Stimulated activated CD8-positive, alpha-beta memory T cell treated with anti-CD3 and anti-CD28 coated beads, Interleukin-4, amount 100 ng/mL, for 24 hours (primary cell): ENCODE measurements at regions not wholly inside any gene's neighbourhood (a gene's known extent, or its start where the extent isn't known, plus 50 kb on each side); places are given as distances from the start of the nearest gene placed in this dataset.
"Not testable (repeated sequence)": the region's sequence is repeated elsewhere in the genome, so short reads cannot be mapped to it uniquely, and the experiment has no call there.

ENCODE experiments used
- DNase-seq: peaks from one replicate; pipeline ENCODE4 v3.0.0-alpha.2; 2020; ENCODE audit warnings: low read depth

GRCh38 chr2:120626566-120626965 is 109.1 kb upstream of the GLI2 start:
- no peak for DNase-seq

- no peak for DNase-seq
Observed at GRCh38 chr2:120628248-120628647, 107.4 kb upstream of the GLI2 start.

DNA sequence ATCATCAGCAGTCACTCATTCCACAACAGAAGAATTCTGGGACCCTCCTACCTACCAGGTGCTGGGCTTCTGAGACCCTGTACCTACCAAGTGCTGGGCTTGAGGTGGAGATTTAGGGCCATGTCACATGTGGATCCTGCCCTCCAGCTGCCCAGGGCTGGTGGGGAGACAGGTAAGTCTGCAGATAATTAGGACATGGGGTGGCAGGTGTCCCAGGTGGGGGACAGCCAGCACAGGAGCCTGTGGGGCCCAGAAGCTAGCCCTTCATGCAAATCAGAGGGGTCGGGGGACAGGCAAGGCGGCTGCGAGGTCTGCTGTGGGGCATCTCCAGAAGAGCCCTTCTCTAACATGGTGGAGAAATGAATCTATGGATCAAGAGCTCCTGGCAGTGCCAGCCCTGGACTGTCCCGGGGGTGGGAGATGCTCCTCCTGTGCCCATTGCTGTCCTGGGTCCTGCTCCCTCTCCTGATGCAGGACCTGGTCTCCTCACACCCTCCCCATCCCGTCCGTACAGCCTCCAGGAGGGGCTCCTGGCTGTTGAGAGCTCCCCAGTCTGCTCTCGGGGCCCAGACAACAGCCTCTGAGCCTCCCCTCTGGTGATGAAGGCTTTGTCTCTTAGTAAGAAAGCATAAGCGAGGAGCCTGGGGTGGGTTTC is 106.3 kb upstream of the GLI2 start:
- no peak for DNase-seq

GRCh38 chr2:120630031-120630701 is 105.5 kb upstream of the GLI2 start:
- no peak for DNase-seq

- DNase-seq, result no peak
Observed at GRCh38 chr2:120631236-120631635, 104.4 kb upstream of the GLI2 start.

DNA sequence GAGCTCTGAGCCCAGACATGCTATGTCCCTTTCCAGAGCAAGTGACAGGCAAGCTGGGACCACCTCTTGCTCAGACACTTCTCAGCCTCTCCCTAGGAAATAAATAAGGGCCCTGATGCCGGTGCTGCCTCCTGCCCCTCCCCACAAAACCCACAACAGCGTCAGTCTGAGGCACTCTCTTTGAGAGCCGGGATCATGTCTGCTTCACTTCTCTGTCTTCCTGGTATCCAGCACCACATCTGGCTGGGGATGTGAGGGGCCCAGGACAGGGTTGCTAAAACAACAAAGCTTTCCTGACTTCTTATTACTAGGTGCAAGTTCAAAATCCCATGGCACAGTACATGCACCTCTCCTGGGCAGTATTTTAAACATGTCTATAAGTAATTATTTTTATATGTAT is 103.9 kb upstream of the GLI2 start:
- no peak for DNase-seq

- DNase-seq, result no peak
Observed at GRCh38 chr2:120632796-120633646, 102.6 kb upstream of the GLI2 start.

DNA sequence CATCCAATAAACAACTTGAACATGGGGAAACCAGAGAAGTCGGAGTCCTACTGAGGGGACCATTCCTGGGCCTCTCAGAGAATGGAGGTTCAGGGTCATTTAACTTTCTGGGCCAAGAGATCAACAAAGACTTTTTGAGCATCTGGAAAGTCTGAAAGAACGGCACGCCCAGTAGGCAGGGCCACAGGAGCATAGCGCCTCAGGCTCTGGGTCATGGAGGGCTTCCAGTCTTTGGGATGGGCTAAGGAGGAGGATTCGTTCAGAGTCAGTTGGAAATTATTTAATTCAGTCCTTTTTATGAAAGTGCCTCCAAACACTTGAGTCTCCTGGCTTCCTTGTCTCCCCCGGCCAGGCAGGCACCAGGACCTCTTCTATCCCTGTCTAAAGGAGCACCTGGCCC is 101.1 kb upstream of the GLI2 start:
- no peak for DNase-seq

- no peak for DNase-seq
Observed at GRCh38 chr2:120635146-120635545, 100.5 kb upstream of the GLI2 start.

DNA sequence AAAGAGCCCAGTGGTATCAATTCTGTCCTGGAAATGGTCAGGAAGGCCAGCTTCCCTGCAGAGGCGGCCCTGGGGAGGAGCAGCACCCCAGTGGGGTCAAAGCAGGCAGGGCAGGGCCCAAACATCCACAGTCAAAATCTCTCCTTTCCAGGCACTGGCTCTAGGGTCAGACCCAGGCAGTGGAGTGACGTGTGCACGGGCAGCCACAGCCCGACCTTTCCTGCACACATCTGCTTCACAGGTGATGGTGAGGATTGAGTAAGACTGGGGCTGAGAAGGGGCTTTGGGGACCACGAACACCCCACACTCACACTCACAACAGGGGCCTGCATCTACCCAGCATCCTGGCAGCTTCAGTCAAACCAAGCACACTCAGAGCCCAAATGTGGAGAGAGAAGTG is 97.8 kb upstream of the GLI2 start:
- DNase-seq, result no peak

DNA sequence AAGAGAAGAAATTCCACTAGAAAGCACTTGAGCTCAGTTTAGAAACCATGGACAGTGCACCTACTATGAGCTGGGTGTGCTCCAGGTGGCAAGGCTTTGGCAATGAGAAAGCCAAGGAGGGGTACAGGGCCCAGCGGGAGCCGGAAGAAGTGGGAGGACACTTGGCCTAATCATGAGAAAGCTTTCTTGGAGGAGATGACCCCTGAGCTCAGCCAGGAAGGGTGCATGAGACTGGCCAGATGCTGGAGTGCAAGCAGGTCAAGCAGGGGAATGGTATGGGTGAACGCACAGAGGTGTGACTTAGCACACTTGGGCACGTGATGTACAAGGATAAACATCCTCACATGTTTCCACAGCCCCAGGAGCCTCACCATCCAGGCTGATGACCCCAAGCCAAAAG is 97.2 kb upstream of the GLI2 start:
- no peak for DNase-seq

GRCh38 chr2:120641366-120641771 is 94.3 kb upstream of the GLI2 start:
- no peak for DNase-seq

DNA sequence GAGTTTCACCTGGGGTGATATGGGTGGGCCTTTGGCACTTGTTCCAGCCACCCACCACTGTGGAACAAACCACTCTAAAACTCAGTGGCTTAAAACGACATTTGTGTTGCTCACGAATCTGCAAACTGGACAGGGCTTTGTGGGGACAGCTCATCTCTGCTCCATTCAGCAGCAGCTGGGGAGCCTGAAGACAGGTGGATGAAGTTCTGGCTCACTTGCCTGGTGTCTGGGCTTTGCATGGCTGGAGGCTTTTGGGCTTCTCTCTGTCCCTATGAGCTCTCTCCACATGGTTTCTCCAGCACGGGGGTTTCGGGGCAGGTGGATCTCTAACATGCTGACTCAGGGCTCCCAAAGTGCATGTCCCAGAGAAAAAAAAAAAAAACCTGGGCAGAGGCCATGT is 93.0 kb upstream of the GLI2 start:
- DNase-seq, result no peak

GRCh38 chr2:120646994-120647393 is 88.7 kb upstream of the GLI2 start:
- DNase-seq, result no peak

DNA sequence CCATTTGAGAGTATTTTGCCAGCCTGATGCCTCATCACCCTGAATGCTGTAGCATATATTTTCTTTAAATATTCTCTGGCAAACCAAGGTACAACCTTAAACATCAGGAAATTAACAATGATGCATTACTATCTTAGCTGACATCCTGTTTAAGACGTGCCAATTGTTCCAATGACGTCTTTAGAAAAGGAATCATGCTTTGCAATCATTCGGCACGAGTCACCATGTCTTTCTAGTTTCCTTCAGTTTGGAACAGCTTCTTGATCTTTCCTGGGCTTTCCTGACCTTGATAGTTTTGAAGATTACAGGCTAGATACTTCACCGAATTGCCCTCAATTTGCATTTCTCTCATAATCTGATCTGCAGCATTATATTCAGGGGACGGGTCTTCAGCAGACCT is 88.2 kb upstream of the GLI2 start:
- no peak for DNase-seq

GRCh38 chr2:120649381-120649780 is 86.3 kb upstream of the GLI2 start:
- DNase-seq, result not testable (repeated sequence)

DNA sequence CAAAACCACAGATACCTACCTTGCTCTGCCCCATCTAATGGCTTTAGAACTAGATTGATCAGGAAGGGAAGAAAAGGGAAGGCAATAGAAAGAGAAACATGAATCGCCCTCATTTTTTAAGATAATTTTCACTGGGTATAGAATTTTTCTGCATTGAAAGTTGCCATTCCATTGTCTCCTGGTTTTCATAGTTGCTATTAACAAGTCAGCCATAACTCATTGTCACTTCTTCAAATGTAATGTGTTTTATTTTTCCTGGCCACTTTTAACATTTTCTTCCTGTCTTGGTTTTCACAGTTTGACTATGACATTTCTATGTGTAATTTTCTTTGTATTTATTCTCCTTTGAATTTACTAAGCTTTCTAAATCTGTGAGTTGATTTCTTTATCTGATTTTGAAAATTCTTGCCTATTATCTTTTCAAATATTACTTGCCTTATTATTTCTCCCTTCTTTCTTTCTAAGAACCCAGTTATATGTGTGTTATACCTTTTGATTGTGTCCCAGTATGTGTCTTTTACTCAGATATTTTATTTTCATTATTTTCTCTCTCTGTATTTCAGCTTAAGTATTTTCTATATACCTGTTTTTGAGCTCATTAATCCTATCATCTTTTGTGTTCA is 85.5 kb upstream of the GLI2 start:
- DNase-seq, result no peak

DNA sequence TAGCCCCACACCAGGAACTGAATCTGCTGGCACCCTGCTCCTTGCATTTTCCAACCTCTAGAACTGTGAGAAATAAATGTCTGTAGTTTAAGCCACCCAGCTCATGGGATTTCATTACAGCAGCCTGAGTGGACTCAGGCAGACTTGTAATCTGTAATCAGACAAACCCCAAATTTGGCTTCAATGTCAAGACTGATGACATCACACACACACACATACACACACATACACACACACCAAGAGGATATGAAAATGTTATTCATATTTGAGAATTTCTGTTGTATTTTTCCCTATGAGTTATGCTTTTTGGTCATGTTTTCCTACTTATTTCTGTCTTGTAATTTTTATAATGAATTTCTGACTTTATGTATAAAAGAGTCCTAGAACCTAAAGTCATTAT is 83.8 kb upstream of the GLI2 start:
- no peak for DNase-seq

GRCh38 chr2:120653046-120653445 is 82.6 kb upstream of the GLI2 start:
- DNase-seq, result no peak

DNA sequence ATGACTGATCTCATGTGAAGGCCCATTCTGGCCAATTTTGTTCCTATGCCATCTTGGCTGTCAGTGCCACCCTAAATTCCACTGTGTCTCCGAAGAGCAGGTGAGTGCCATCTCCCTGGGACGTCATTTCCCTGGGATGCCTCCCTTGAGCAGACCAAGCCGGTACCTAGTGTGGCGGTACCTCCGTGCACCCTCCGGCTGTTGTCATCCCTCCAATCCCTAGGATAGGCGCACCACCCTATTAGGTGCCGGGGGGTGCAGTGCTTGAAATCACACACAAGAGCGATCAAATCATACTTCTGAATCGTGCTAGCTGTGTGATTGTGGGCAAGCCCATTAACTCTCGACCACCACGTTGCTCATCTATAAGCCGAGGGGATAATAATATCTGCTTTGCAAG is 81.8 kb upstream of the GLI2 start:
- no peak for DNase-seq

DNA sequence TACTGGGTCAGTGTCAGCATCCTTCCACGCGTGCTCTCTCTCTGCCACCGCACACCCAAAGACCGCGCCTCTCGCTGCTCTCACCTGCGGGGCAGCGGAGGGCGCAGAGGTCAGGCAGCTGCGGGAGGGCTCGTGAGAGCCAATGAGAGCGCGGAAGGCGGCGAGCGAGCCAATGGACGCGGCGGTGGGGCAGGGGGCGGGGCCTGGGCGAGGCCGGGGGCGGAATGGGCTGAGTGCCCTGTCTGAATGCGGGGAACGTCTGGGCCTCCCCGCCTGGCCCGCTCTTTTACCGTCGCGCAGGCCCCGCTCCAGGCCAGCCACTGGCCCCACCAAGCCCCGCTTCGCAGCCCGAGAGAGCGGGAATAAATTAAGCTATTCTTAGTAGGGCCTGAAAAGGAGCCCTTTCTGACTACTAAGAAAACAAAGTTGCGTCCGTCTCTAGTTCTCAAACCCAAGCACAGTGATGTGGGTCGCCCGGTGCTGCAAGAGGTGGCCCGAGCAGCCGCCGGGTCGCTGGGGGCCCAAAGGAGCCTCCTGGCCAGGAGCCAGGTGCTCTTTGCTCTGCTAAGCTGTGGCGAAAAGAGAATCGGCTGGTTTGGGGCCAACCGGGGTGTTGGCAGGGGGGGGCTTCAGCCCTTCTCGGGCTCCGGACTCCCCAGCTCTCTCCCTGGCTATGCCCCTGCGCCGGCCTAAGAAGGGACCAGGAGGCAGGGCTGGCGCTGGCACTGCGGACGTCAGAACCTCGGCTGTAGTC is 81.1 kb upstream of the GLI2 start:
- no peak for DNase-seq
